HEK293 (cell line): ENCODE measurements at regions not wholly inside any gene's neighbourhood (a gene's known extent, or its start where the extent isn't known, plus 50 kb on each side); places are given as distances from the start of the nearest gene placed in this dataset.

Experiments
- CTCF ChIA-PET: fragments of 350-600 bp; formaldehyde crosslinking; extraction: SDS; loops from one replicate; lab custom pipeline; 2021; ENCODE audit warnings: antibody characterized with exemption; lab: Yijun Ruan, JAX
- POLR2A ChIA-PET: fragments of 300-600 bp; formaldehyde crosslinking; extraction: SDS; loops from one replicate; lab custom pipeline; 2020; ENCODE audit warnings: antibody characterized with exemption, inconsistent platforms; lab: Yijun Ruan, JAX
- H3K27ac ChIP-seq: fragments of 200-500 bp; sonication (Bioruptor generic); 2 replicates; pipeline ENCODE4 v1.5.1; 2014; ENCODE audit warnings: low read depth, low read length, control low read depth, inconsistent platforms; ENCODE audit errors: extremely low read depth
- H3K36me3 ChIP-seq, 2 experiments: fragments of 200-500 bp in 1 of 2; sonication (Bioruptor generic) in 1 of 2; 1 replicate in 1 of 2; 2 replicates in 1 of 2; pipeline ENCODE4 v1.5.1; 2014 to 2017; ENCODE audit warnings: inconsistent platforms in 2 of 2, low read length in 2 of 2; ENCODE audit not compliant: control insufficient read depth in 2 of 2, insufficient read depth in 1 of 2
- H3K4me1 ChIP-seq: fragments of 200-500 bp; sonication (Bioruptor generic); 2 replicates; pipeline ENCODE4 v1.5.1; 2014; ENCODE audit warnings: mild to moderate bottlenecking, low read length, inconsistent platforms; ENCODE audit not compliant: control insufficient read depth, insufficient read depth
- H3K4me3 ChIP-seq: 2 replicates; pipeline ENCODE4 v1.5.1; 2011; ENCODE audit warnings: low read depth, mild to moderate bottlenecking, control low read depth, low read length, moderate library complexity
- H3K9me3 ChIP-seq: fragments of 200-500 bp; sonication (Bioruptor generic); 2 replicates; pipeline ENCODE4 v1.5.1; 2014; ENCODE audit warnings: low read depth, low read length, inconsistent platforms; ENCODE audit not compliant: control insufficient read depth, insufficient read depth
- EGR2 ChIP-seq: fragments of 450-650 bp; formaldehyde crosslinking; IDR thresholded peaks from 2 replicates; pipeline ENCODE4 v1.5.1; 2016; ENCODE audit warnings: low read depth, missing biosample characterization, missing genetic modification characterization
- ELK4 ChIP-seq: IDR thresholded peaks from 2 replicates; pipeline ENCODE4 v1.6.1; 2011; ENCODE audit warnings: mild to moderate bottlenecking, low read depth, low read length, borderline replicate concordance
- GLIS2 ChIP-seq: fragments of 450-650 bp; formaldehyde crosslinking; IDR thresholded peaks from 2 replicates; pipeline ENCODE4 v1.5.1; 2016; ENCODE audit warnings: missing biosample characterization, missing genetic modification characterization
- MEIS1 ChIP-seq: sonication (generic); formaldehyde crosslinking; IDR thresholded peaks from 2 replicates; pipeline ENCODE4 v1.8.1; 2022; ENCODE audit warnings: missing genetic modification reagents, mild to moderate bottlenecking, borderline replicate concordance
- SP3 ChIP-seq: fragments of 450-650 bp; formaldehyde crosslinking; IDR thresholded peaks from 2 replicates; pipeline ENCODE4 v1.5.1; 2016; ENCODE audit warnings: missing biosample characterization, missing genetic modification characterization
- TSHZ1 ChIP-seq: fragments of 450-650 bp; formaldehyde crosslinking; IDR thresholded peaks from 2 replicates; pipeline ENCODE4 v1.5.1; 2016; ENCODE audit warnings: missing biosample characterization, missing genetic modification characterization, borderline replicate concordance
- ZBTB1 ChIP-seq: fragments of 450-650 bp; formaldehyde crosslinking; IDR thresholded peaks from 2 replicates; pipeline ENCODE4 v1.5.1; 2016; ENCODE audit warnings: missing biosample characterization, missing genetic modification characterization
- ZBTB48 ChIP-seq: fragments of 450-650 bp; formaldehyde crosslinking; IDR thresholded peaks from 2 replicates; pipeline ENCODE4 v1.5.1; 2016; ENCODE audit warnings: missing biosample characterization, missing genetic modification characterization
- ZFHX2 ChIP-seq: fragments of 450-650 bp; formaldehyde crosslinking; conservative IDR thresholded peaks from 2 replicates; pipeline ENCODE4 v1.5.1; 2016; ENCODE audit warnings: missing biosample characterization, missing genetic modification characterization
- ZNF132 ChIP-seq: fragments of 450-650 bp; formaldehyde crosslinking; IDR thresholded peaks from 2 replicates; pipeline ENCODE4 v1.5.1; 2017; ENCODE audit warnings: missing biosample characterization, missing genetic modification characterization, borderline replicate concordance
- ZNF280C ChIP-seq: fragments of 450-650 bp; formaldehyde crosslinking; IDR thresholded peaks from 2 replicates; pipeline ENCODE4 v1.5.1; 2016; ENCODE audit warnings: missing biosample characterization, missing genetic modification characterization
- ZNF416 ChIP-seq: fragments of 450-650 bp; formaldehyde crosslinking; IDR thresholded peaks from 2 replicates; pipeline ENCODE4 v1.5.1; 2016; ENCODE audit warnings: missing biosample characterization, missing genetic modification characterization
- ZNF544 ChIP-seq: fragments of 450-650 bp; formaldehyde crosslinking; IDR thresholded peaks from 2 replicates; pipeline ENCODE4 v1.5.0; 2017; ENCODE audit warnings: missing biosample characterization, missing genetic modification characterization
- ZNF548 ChIP-seq: fragments of 450-650 bp; formaldehyde crosslinking; IDR thresholded peaks from 2 replicates; pipeline ENCODE4 v1.5.1; 2016; ENCODE audit warnings: missing biosample characterization, missing genetic modification characterization
- ZNF664 ChIP-seq: fragments of 450-650 bp; formaldehyde crosslinking; IDR thresholded peaks from 2 replicates; pipeline ENCODE4 v1.5.1; 2016; ENCODE audit warnings: missing biosample characterization, missing genetic modification characterization
- ZSCAN23 ChIP-seq: fragments of 450-650 bp; formaldehyde crosslinking; IDR thresholded peaks from 2 replicates; pipeline ENCODE4 v1.5.1; 2016; ENCODE audit warnings: missing biosample characterization, missing genetic modification characterization
- ZXDB ChIP-seq: fragments of 450-650 bp; formaldehyde crosslinking; IDR thresholded peaks from 2 replicates; pipeline ENCODE4 v1.5.1; 2016; ENCODE audit warnings: missing biosample characterization, missing genetic modification characterization

GRCh38 chr1:25099343-25099951, 132.9 kb downstream of the SYF2 start (continued):
- TF ChIP-seq TSHZ1 (tag by site-specific recombination) (no peak), ZNF664 (tag by site-specific recombination) (no peak), MEIS1 (no peak), ZNF280C (tag by site-specific recombination) (no peak), SP3 (tag by site-specific recombination) (no peak), ZSCAN23 (tag by site-specific recombination) (no peak), ZXDB (tag by site-specific recombination) (no peak), ZBTB48 (tag by site-specific recombination) (no peak), ZNF548 (tag by site-specific recombination) (no peak)
- TF ChIP-seq, all 188 proteins: peak for 0

GRCh38 chr1:25098717-25099116, 133.6 kb downstream of the SYF2 start:
- no peak overlapping the region for H3K27ac ChIP-seq
- H3K36me3 ChIP-seq: no peaks in the 10 kb centered on the region
- H3K4me1 ChIP-seq: no peaks in the 10 kb centered on the region
- TF ChIP-seq ZNF544 (tag by site-specific recombination) (no peak), ELK4 (no peak), ZNF132 (tag by site-specific recombination) (no peak), ZBTB1 (tag by site-specific recombination) (no peak), EGR2 (peak; percentile 91), ZFHX2 (tag by site-specific recombination) (peak; percentile 92), GLIS2 (no peak), ZNF416 (no peak), MEIS1 (no peak)
- TF ChIP-seq, all 188 proteins: peak for 2
- POLR2A ChIA-PET: no interaction called here
- H3K4me3 ChIP-seq: no peak overlapping the region
- H3K9me3 ChIP-seq: no peaks in the 10 kb centered on the region
- CTCF ChIA-PET: interaction anchor here (0.7 to 4.2 kb wide), 6 partner anchors 14 to 250 kb away, joined by 3 to 39 read pairs (median 5); no protein-coding TSS in a partner anchor
